ENCODE measurements at regions not wholly inside any gene's neighbourhood (a gene's known extent, or its start where the extent isn't known, plus 50 kb on each side); places are given as distances from the start of the nearest gene placed in this dataset.

GRCh38 chr5:101539315-101539714 lies 636.2 kb upstream of the ST8SIA4 start:
- TF ChIP-seq POLR2A (IDR thresholded peaks at IDR 0.05; ENCODE audit: insufficient read depth in 1 of 2, low read depth in 2 of 2, low read length in 2 of 2) (no peak), NR1H2 (CRISPR knock-in tag; IDR thresholded peaks at IDR 0.05; ENCODE audit: borderline replicate concordance, low read depth) (no peak), POGZ (CRISPR knock-in tag; IDR thresholded peaks at IDR 0.05) (no peak), PRPF4 (IDR thresholded peaks at IDR 0.05; ENCODE audit: low read depth, low read length, poor library complexity, severe bottlenecking) (no peak), ZKSCAN1 (IDR thresholded peaks at IDR 0.05; ENCODE audit: low read length) (no peak)
